ENCODE measurements at regions not wholly inside any gene's neighbourhood (a gene's known extent, or its start where the extent isn't known, plus 50 kb on each side); places are given as distances from the start of the nearest gene placed in this dataset.

- Histone ChIP-seq H2AFZ (ENCODE audit: low read length) (no peak overlapping the region), H3K4me2 (ENCODE audit: low read depth, low read length) (0 out of 2 replicates have a peak overlapping the region, but pooled peaks have one; percentile 14), H3K27me3 (ENCODE audit: control insufficient read depth in 1 of 2, insufficient read depth in 2 of 2, low read length in 2 of 2) (no peaks in the 10 kb centered on the region; a peak in 1 of 5 replicates), H3K4me1 (ENCODE audit: insufficient read depth, low read length) (peaks cover 100% of the 10 kb centered on the region), H3K4me3 (replicated peaks in 1 of 3; ENCODE audit: insufficient read depth in 1 of 3, low read depth in 2 of 3, low read length in 3 of 3) (no peak overlapping the region), H3K27ac (ENCODE audit: extremely low read length, insufficient read depth, low read length) (no peak overlapping the region), H3K9ac (ENCODE audit: insufficient read depth, low read depth, low read length) (no peak overlapping the region), H3K79me2 (ENCODE audit: insufficient read depth, low read length) (no peaks in the 10 kb centered on the region), H3K36me3 (replicated peaks in 1 of 2; ENCODE audit: control insufficient read depth in 1 of 2, insufficient read depth in 2 of 2, low read length in 2 of 2) (no peaks in the 10 kb centered on the region), H4K20me1 (ENCODE audit: insufficient read depth, low read length) (no peaks in the 10 kb centered on the region), H3K9me3 (ENCODE audit: low read length) (no peaks in the 10 kb centered on the region)
- TF ChIP-seq TCF12 (IDR thresholded peaks at IDR 0.05) = no peak
- no peak for TF ChIP-seq TCF12 (CRISPR knock-in tag; IDR thresholded peaks at IDR 0.05)
- no peak for TF ChIP-seq ZNF253 (CRISPR knock-in tag; IDR thresholded peaks at IDR 0.05; ENCODE audit: borderline replicate concordance)
- TF ChIP-seq ZNF235 (CRISPR knock-in tag; IDR thresholded peaks at IDR 0.05; ENCODE audit: borderline replicate concordance) = no peak
- no peak for TF ChIP-seq GMEB1 (CRISPR knock-in tag; IDR thresholded peaks at IDR 0.05; ENCODE audit: borderline replicate concordance)
- no peak for TF ChIP-seq HOXA7 (CRISPR knock-in tag; IDR thresholded peaks at IDR 0.05)
- no peak for TF ChIP-seq NAIF1 (CRISPR knock-in tag; IDR thresholded peaks at IDR 0.05; ENCODE audit: borderline replicate concordance)
- TF ChIP-seq HOXA9 (CRISPR knock-in tag; IDR thresholded peaks at IDR 0.05; ENCODE audit: borderline replicate concordance) = no peak
- no peak for TF ChIP-seq GATAD2A (CRISPR knock-in tag; IDR thresholded peaks at IDR 0.05)
- TF ChIP-seq ZNF30 (CRISPR knock-in tag; IDR thresholded peaks at IDR 0.05) = no peak
- in situ Hi-C loops (cut with HindIII; ENCODE audit: extremely low pct_ligation_motif_present, low pct_unique_long_range_greater_than_20kb) (no loop called here), intact Hi-C loops (cut with micrococcal nuclease; ENCODE audit: unreplicated experiment) (no loop called here)
- no peak for FAIRE-seq
- DNase-seq (ENCODE audit: low spot score) = no peak
- 95% methylated on average over 7 of the region's 8 CpGs for WGBS (ENCODE audit: low lambda C conversion rate)
- ChIA-PET CTCF (ENCODE audit: low intra/inter-chr PET ratio, low total read pairs) (no interaction called here), POLR2A (interaction anchor here (1.2 kb wide), 1 partner anchor 44 kb away, joined by 5 read pairs; no protein-coding TSS in a partner anchor)
- BruUV-seq (replicated peaks) = no TSS peak
- ATAC-seq = no peak
Measured at GRCh38 chr14:101332281-101332680, 229.0 kb upstream of the DIO3 start.
